CD4-positive, alpha-beta T cell (primary cell): ENCODE measurements at regions not wholly inside any gene's neighbourhood (a gene's known extent, or its start where the extent isn't known, plus 50 kb on each side); places are given as distances from the start of the nearest gene placed in this dataset.

Experiments
- ATAC-seq: fragments of 200-7000 bp; cut with Tn5 transposase; one replicate; pipeline ENCODE4 v1.10.0; 2022; ENCODE audit warnings: mild to moderate bottlenecking; ENCODE audit not compliant: poor library complexity
- CTCF ChIA-PET: fragments of 350-600 bp; sonication (Branson Sonifier 250); formaldehyde crosslinking; loops from one replicate; lab custom pipeline; 2021; ENCODE audit warnings: antibody characterized with exemption, inconsistent platforms; lab: Charles Lee
- POLR2A ChIA-PET: fragments of 350-600 bp; sonication (Branson Sonifier 250); formaldehyde crosslinking; loops from one replicate; lab custom pipeline; 2021; ENCODE audit warnings: antibody characterized with exemption, inconsistent platforms; lab: Charles Lee
- DNase-seq, 14 experiments: peaks; one replicate each; pipeline ENCODE4 v3.0.0-alpha.2; 2013 to 2020; ENCODE audit warnings: mixed read lengths in 2 of 14
- H3K27ac ChIP-seq, 2 donors: one replicate each; pipeline versions ENCODE4 v1.5.1 to v1.7.0; 2013; ENCODE audit warnings: low read length in 2 of 2, low read depth in 1 of 2, mild to moderate bottlenecking in 1 of 2
- H3K27me3 ChIP-seq, 2 experiments: 1 replicate in 1 of 2; 2 replicates in 1 of 2; pipeline versions ENCODE4 v1.6.1 to v1.7.0; 2013; ENCODE audit warnings: low read length in 2 of 2, control low read depth in 1 of 2, mild to moderate bottlenecking in 1 of 2, moderate library complexity in 1 of 2; ENCODE audit not compliant: insufficient read depth in 2 of 2, control insufficient read depth in 1 of 2
- H3K36me3 ChIP-seq: one replicate; pipeline ENCODE4 v1.6.1; 2013; ENCODE audit warnings: low read length, control low read depth; ENCODE audit not compliant: insufficient read depth
- H3K4me1 ChIP-seq: one replicate; pipeline ENCODE4 v1.6.1; 2013; ENCODE audit warnings: low read length, control low read depth; ENCODE audit not compliant: insufficient read depth
- H3K4me3 ChIP-seq: one replicate; pipeline ENCODE4 v1.5.1; 2013; ENCODE audit warnings: mild to moderate bottlenecking, low read length, moderate library complexity
- H3K9me3 ChIP-seq, 2 experiments: 1 replicate in 1 of 2; 2 replicates in 1 of 2; pipeline versions ENCODE4 v1.6.1 to v1.7.0; 2013; ENCODE audit warnings: low read length in 2 of 2, mild to moderate bottlenecking in 2 of 2, control low read depth in 1 of 2, moderate library complexity in 1 of 2; ENCODE audit not compliant: control insufficient read depth in 1 of 2, insufficient read depth in 1 of 2
- H3K27ac Mint-ChIP-seq: one replicate; pipeline ENCODE4 v1.8.0; 2020; ENCODE audit warnings: mixed read lengths
- H3K27me3 Mint-ChIP-seq: one replicate; pipeline ENCODE4 v1.8.0; 2021; ENCODE audit warnings: mixed read lengths
- H3K36me3 Mint-ChIP-seq: one replicate; pipeline ENCODE4 v1.8.0; 2021; ENCODE audit warnings: low read depth, mixed read lengths
- H3K4me1 Mint-ChIP-seq: one replicate; pipeline ENCODE4 v1.8.0; 2021; ENCODE audit warnings: low read depth, mixed read lengths
- H3K4me3 Mint-ChIP-seq: one replicate; pipeline ENCODE4 v1.8.0; 2020; ENCODE audit warnings: mild to moderate bottlenecking, mixed read lengths
- H3K9me3 Mint-ChIP-seq: one replicate; pipeline ENCODE4 v1.8.0; 2020; ENCODE audit warnings: mixed read lengths
- intact Hi-C, 2 experiments: fragments of 100-400 bp; cut with DNase I in 1 of 2; cut with micrococcal nuclease in 1 of 2; formaldehyde crosslinking; loops; one replicate each; pipeline versions ENCODE4 v1.15.1 to v1.9.0; 2023 to 2025; cut with DNase I, micrococcal nuclease
- TF ChIP-seq, protein P1 (sequence below): fragments of 200-600 bp; IDR thresholded peaks from one replicate; pipeline ENCODE4 v1.8.0; 2022; ENCODE audit warnings: antibody characterized with exemption, mild to moderate bottlenecking

DNA sequence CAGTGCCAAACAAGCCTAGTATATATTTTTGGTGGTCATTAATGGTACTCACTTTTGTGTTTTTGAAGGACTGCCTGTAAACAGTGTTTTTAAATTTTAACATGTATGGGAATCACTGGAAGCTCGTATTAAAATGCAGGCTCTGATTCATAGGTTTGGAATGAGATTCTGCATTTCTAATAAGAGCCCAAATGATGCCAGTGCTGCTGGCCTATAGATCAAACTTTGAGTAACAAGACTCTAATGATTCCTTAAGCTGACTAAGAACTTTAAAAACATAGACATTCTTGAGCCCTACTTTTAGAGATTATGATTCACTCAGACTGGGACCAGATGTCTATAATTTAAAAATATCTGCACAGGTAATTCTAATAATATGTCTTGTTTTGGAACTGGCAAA is 823.2 kb upstream of the LCORL start:
- no peak overlapping the region for H3K4me3 Mint-ChIP-seq
- Histone ChIP-seq H3K27ac (no peak overlapping the region), H3K27me3 (no peaks in the 10 kb centered on the region), H3K4me1 (no peaks in the 10 kb centered on the region), H3K4me3 (no peak overlapping the region), H3K36me3 (no peaks in the 10 kb centered on the region), H3K9me3 (peaks cover 0 to 12% of the 10 kb centered on the region in 2 experiments)
- H3K27ac Mint-ChIP-seq: no peak overlapping the region
- DNase-seq (no peak), ATAC-seq (no peak)
- CTCF ChIA-PET: no interaction called here
- H3K4me1 Mint-ChIP-seq: no peaks in the 10 kb centered on the region
- POLR2A ChIA-PET: no interaction called here
- TF ChIP-seq, protein P1, sequence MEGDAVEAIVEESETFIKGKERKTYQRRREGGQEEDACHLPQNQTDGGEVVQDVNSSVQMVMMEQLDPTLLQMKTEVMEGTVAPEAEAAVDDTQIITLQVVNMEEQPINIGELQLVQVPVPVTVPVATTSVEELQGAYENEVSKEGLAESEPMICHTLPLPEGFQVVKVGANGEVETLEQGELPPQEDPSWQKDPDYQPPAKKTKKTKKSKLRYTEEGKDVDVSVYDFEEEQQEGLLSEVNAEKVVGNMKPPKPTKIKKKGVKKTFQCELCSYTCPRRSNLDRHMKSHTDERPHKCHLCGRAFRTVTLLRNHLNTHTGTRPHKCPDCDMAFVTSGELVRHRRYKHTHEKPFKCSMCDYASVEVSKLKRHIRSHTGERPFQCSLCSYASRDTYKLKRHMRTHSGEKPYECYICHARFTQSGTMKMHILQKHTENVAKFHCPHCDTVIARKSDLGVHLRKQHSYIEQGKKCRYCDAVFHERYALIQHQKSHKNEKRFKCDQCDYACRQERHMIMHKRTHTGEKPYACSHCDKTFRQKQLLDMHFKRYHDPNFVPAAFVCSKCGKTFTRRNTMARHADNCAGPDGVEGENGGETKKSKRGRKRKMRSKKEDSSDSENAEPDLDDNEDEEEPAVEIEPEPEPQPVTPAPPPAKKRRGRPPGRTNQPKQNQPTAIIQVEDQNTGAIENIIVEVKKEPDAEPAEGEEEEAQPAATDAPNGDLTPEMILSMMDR: no peak
- intact Hi-C loops: no loop called here
- H3K9me3 Mint-ChIP-seq: peaks cover 8% of the 10 kb centered on the region
- no peaks in the 10 kb centered on the region for H3K27me3 Mint-ChIP-seq
- no peaks in the 10 kb centered on the region for H3K36me3 Mint-ChIP-seq

- H3K27ac Mint-ChIP-seq: no peak overlapping the region
- POLR2A ChIA-PET: no interaction called here
- peaks cover 0 to 12% of the 10 kb centered on the region in 2 experiments for H3K9me3 ChIP-seq
- H3K9me3 Mint-ChIP-seq: peaks cover 6% of the 10 kb centered on the region
- H3K27me3 ChIP-seq: no peaks in the 10 kb centered on the region
- no peaks in the 10 kb centered on the region for H3K4me1 Mint-ChIP-seq
- no peak overlapping the region for H3K4me3 ChIP-seq
- no peak overlapping the region for H3K4me3 Mint-ChIP-seq
- H3K36me3 Mint-ChIP-seq: no peaks in the 10 kb centered on the region
- no peaks in the 10 kb centered on the region for H3K4me1 ChIP-seq
- ATAC-seq: no peak
- CTCF ChIA-PET: no interaction called here
- no peak for DNase-seq
- H3K27me3 Mint-ChIP-seq: no peaks in the 10 kb centered on the region
- H3K36me3 ChIP-seq: no peaks in the 10 kb centered on the region
- intact Hi-C loops: no loop called here
- H3K27ac ChIP-seq: no peak overlapping the region
- TF ChIP-seq, protein P1: no peak
Measured at GRCh38 chr4:18842431-18842830, 820.9 kb upstream of the LCORL start.

- Histone ChIP-seq H3K4me3 (no peak overlapping the region), H3K4me1 (no peaks in the 10 kb centered on the region), H3K27me3 (no peaks in the 10 kb centered on the region), H3K36me3 (no peaks in the 10 kb centered on the region), H3K9me3 (peaks cover 0 to 12% of the 10 kb centered on the region in 2 experiments), H3K27ac (no peak overlapping the region)
- Mint-ChIP-seq H3K4me1 (no peaks in the 10 kb centered on the region), H3K9me3 (peaks cover 4% of the 10 kb centered on the region), H3K27ac (no peak overlapping the region), H3K27me3 (no peaks in the 10 kb centered on the region), H3K4me3 (no peak overlapping the region), H3K36me3 (no peaks in the 10 kb centered on the region)
- DNase-seq (no peak), ATAC-seq (no peak)
- ChIA-PET POLR2A (no interaction called here), CTCF (no interaction called here)
- intact Hi-C loops: no loop called here
- TF ChIP-seq, protein P1: no peak
Measured at GRCh38 chr4:18840481-18840880, 818.9 kb upstream of the LCORL start.
